Liver (tissue), 3 donors: ENCODE measurements at regions not wholly inside any gene's neighbourhood (a gene's known extent, or its start where the extent isn't known, plus 50 kb on each side); places are given as distances from the start of the nearest gene placed in this dataset.

Source experiments
- ATF3 ChIP-seq: IDR thresholded peaks from 2 replicates; pipeline ENCODE4 v1.6.1; 2016; ENCODE audit warnings: antibody characterized with exemption
- CTCF ChIP-seq: fragments of 150-350 bp; IDR thresholded peaks from 2 replicates; pipeline ENCODE4 v1.5.1; 2017; ENCODE audit warnings: improper control_type of control experiment, low read depth, low read length; ENCODE audit not compliant: missing input control
- EGR1 ChIP-seq, 2 donors: IDR thresholded peaks; 2 replicates each; pipeline ENCODE4 v1.6.1; 2016 to 2018; ENCODE audit warnings: antibody characterized with exemption in 2 of 2, low read depth in 2 of 2
- FOXA1 ChIP-seq: IDR thresholded peaks from 2 replicates; pipeline ENCODE4 v1.6.1; 2016; ENCODE audit warnings: antibody characterized with exemption
- GABPA ChIP-seq, 2 donors: IDR thresholded peaks in 1 of 2; conservative IDR thresholded peaks in 1 of 2; 2 replicates each; pipeline ENCODE4 v1.6.1; 2016; ENCODE audit warnings: antibody characterized with exemption in 2 of 2, mild to moderate bottlenecking in 1 of 2, moderate library complexity in 1 of 2
- HNF4G ChIP-seq: IDR thresholded peaks from 2 replicates; pipeline ENCODE4 v1.6.1; 2016; ENCODE audit warnings: antibody characterized with exemption
- JUND ChIP-seq, 2 donors: IDR thresholded peaks; 2 replicates each; pipeline ENCODE4 v1.6.1; 2016; ENCODE audit warnings: antibody characterized with exemption in 2 of 2
- MAX ChIP-seq: IDR thresholded peaks from 2 replicates; pipeline ENCODE4 v1.6.1; 2016; ENCODE audit warnings: antibody characterized with exemption
- RAD21 ChIP-seq, 2 donors: IDR thresholded peaks; 2 replicates each; pipeline ENCODE4 v1.6.1; 2016; ENCODE audit warnings: antibody characterized with exemption in 2 of 2, mild to moderate bottlenecking in 2 of 2
- REST ChIP-seq: IDR thresholded peaks from 2 replicates; pipeline ENCODE4 v1.6.1; 2016; ENCODE audit warnings: antibody characterized with exemption, mild to moderate bottlenecking
- RXRA ChIP-seq, 2 donors: IDR thresholded peaks; 2 replicates each; pipeline ENCODE4 v1.6.1; 2017 to 2018; ENCODE audit warnings: antibody characterized with exemption in 2 of 2, mild to moderate bottlenecking in 1 of 2
- SP1 ChIP-seq: IDR thresholded peaks from 2 replicates; pipeline ENCODE4 v1.6.1; 2018; ENCODE audit warnings: antibody characterized with exemption, mild to moderate bottlenecking
- TAF1 ChIP-seq: conservative IDR thresholded peaks from 2 replicates; pipeline ENCODE4 v1.6.1; 2016; ENCODE audit warnings: antibody characterized with exemption, mild to moderate bottlenecking
- YY1 ChIP-seq: IDR thresholded peaks from 2 replicates; pipeline ENCODE4 v1.6.1; 2016; ENCODE audit warnings: antibody characterized with exemption, mild to moderate bottlenecking
- donor health status: healthy.
- donor health status: healthy.

DNA sequence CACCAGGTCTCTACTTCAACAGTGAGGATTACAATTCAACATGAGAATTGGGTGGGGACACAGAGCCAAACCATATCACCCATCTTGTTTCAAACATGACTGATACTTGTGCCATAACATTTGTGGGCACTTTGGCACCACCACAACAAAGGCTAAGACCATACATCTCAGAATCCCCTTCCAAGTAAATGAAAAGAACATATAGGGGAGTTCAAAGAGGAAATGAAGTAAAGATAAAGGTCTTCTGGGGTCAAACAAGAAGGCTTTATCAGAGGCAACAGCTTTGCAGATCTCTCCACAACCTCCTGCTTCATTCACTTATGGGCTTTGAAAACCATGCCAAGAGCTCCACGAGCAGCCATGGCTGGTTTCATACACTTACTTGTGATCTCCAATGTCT is 122.7 kb downstream of the ANKRD50 start:
- TF ChIP-seq CTCF (no peak), TAF1 (no peak), HNF4G (no peak), RAD21 (IDR thresholded peaks at IDR 0.05) (no peak), SP1 (no peak), RXRA (IDR thresholded peaks at IDR 0.05) (no peak), MAX (no peak), YY1 (no peak), JUND (IDR thresholded peaks at IDR 0.05) (no peak), FOXA1 (no peak), EGR1 (IDR thresholded peaks at IDR 0.05; ENCODE audit: low read depth in 2 of 2) (no peak), GABPA (IDR thresholded peaks at IDR 0.05 in 1 of 2, conservative IDR thresholded peaks at IDR 0.05 in 1 of 2) (no peak), ATF3 (no peak), REST (no peak)
